GM21423 (cell line): ENCODE measurements at regions not wholly inside any gene's neighbourhood (a gene's known extent, or its start where the extent isn't known, plus 50 kb on each side); places are given as distances from the start of the nearest gene placed in this dataset.

ENCODE experiments used
- ATAC-seq: cut with Tn5 transposase; IDR thresholded peaks from one replicate; pipeline ENCODE4 v1.9.1; 2021; ENCODE audit warnings: mild to moderate bottlenecking, moderate library complexity; ENCODE audit not compliant: unreplicated experiment

- no peak for ATAC-seq
Observed at GRCh38 chr10:83153714-83154113, 985.6 kb upstream of the GHITM start.

GRCh38 chr10:83164156-83164555 is 975.2 kb upstream of the GHITM start:
- ATAC-seq = no peak

- no peak for ATAC-seq
Observed at GRCh38 chr10:83165265-83165664, 974.0 kb upstream of the GHITM start.

GRCh38 chr10:83166344-83166743 is 973.0 kb upstream of the GHITM start:
- no peak for ATAC-seq

GRCh38 chr10:83167081-83167480 is 972.2 kb upstream of the GHITM start:
- no peak for ATAC-seq

GRCh38 chr10:83176901-83177300 is 962.4 kb upstream of the GHITM start:
- ATAC-seq = no peak

- ATAC-seq = no peak
Observed at GRCh38 chr10:83178526-83178925, 960.8 kb upstream of the GHITM start.

GRCh38 chr10:83179371-83179770 is 959.9 kb upstream of the GHITM start:
- ATAC-seq = no peak

GRCh38 chr10:83182076-83182475 is 957.2 kb upstream of the GHITM start:
- no peak for ATAC-seq

- ATAC-seq = no peak
Observed at GRCh38 chr10:83184641-83185040, 954.7 kb upstream of the GHITM start.

GRCh38 chr10:83190614-83191013 is 948.7 kb upstream of the GHITM start:
- ATAC-seq = no peak

- ATAC-seq = no peak
Observed at GRCh38 chr10:83193026-83193425, 946.3 kb upstream of the GHITM start.

GRCh38 chr10:83195021-83195420 is 944.3 kb upstream of the GHITM start:
- ATAC-seq = no peak

- no peak for ATAC-seq
Observed at GRCh38 chr10:83199374-83199773, 939.9 kb upstream of the GHITM start.

GRCh38 chr10:83205861-83206260 is 933.4 kb upstream of the GHITM start:
- ATAC-seq = no peak

- no peak for ATAC-seq
Observed at GRCh38 chr10:83212632-83213334, 926.5 kb upstream of the GHITM start.

- no peak for ATAC-seq
Observed at GRCh38 chr10:83214136-83214535, 925.2 kb upstream of the GHITM start.

GRCh38 chr10:83218205-83218604 is 921.1 kb upstream of the GHITM start:
- ATAC-seq = no peak

- no peak for ATAC-seq
Observed at GRCh38 chr10:83222300-83222699, 917.0 kb upstream of the GHITM start.

- no peak for ATAC-seq
Observed at GRCh38 chr10:83222832-83223742, 916.2 kb upstream of the GHITM start.

- ATAC-seq = no peak
Observed at GRCh38 chr10:83225781-83226180, 913.5 kb upstream of the GHITM start.

GRCh38 chr10:83229991-83230390 is 909.3 kb upstream of the GHITM start:
- no peak for ATAC-seq
